H1 (cell line): ENCODE measurements at regions not wholly inside any gene's neighbourhood (a gene's known extent, or its start where the extent isn't known, plus 50 kb on each side); places are given as distances from the start of the nearest gene placed in this dataset.
A peak's percentile ranks its signal among the peaks of the same experiment; 100 is the strongest.

Source experiments
- CTCF ChIA-PET: fragments of 300-600 bp; sonication (Branson Sonifier 250); formaldehyde crosslinking; loops from one replicate; lab custom pipeline; 2021; ENCODE audit not compliant: partially characterized antibody; lab: Charles Lee
- POLR2A ChIA-PET: fragments of 300-600 bp; sonication (Branson Sonifier 250); formaldehyde crosslinking; loops from one replicate; lab custom pipeline; 2021; ENCODE audit warnings: inconsistent platforms; ENCODE audit not compliant: partially characterized antibody; lab: Charles Lee
- DNase-seq, 2 experiments: peaks; one replicate each; pipeline versions ENCODE4 v3.0.0 to v3.0.0-alpha.2; 2010 to 2022; ENCODE audit warnings: low spot score in 2 of 2, low read depth in 1 of 2, mixed read lengths in 1 of 2
- FAIRE-seq: peaks from 2 replicates; lab custom pipeline; 2011; peaks lifted over from hg19 to GRCh38; lab: Jason Lieb, UNC
- H2AFZ ChIP-seq: 2 replicates; pipeline ENCODE4 v1.8.1; 2012; ENCODE audit warnings: low read length, inconsistent platforms
- H2AK5ac ChIP-seq: 2 replicates; pipeline ENCODE4 v1.6.1; 2013; ENCODE audit warnings: low read depth, low read length
- H2BK120ac ChIP-seq: replicated peaks from 2 replicates; pipeline ENCODE3; 2013; ENCODE audit warnings: low read depth, low read length, inconsistent platforms
- H2BK12ac ChIP-seq: 2 replicates; pipeline ENCODE4 v1.6.1; 2013; ENCODE audit warnings: low read depth, low read length
- H2BK15ac ChIP-seq: 2 replicates; pipeline ENCODE4 v1.6.1; 2013; ENCODE audit warnings: low read length
- H2BK20ac ChIP-seq: 2 replicates; pipeline ENCODE4 v1.6.1; 2013; ENCODE audit warnings: low read length
- H2BK5ac ChIP-seq: 2 replicates; pipeline ENCODE4 v1.6.1; 2013; ENCODE audit warnings: low read depth, low read length
- H3K14ac ChIP-seq: 2 replicates; pipeline ENCODE4 v1.6.1; 2013; ENCODE audit warnings: inconsistent platforms; ENCODE audit not compliant: insufficient read length
- H3K18ac ChIP-seq: 2 replicates; pipeline ENCODE4 v1.6.1; 2013; ENCODE audit warnings: low read length; ENCODE audit errors: extremely low read depth
- H3K23ac ChIP-seq: 2 replicates; pipeline ENCODE4 v1.6.1; 2013; ENCODE audit warnings: inconsistent platforms; ENCODE audit not compliant: insufficient read length
- H3K23me2 ChIP-seq: 2 replicates; pipeline ENCODE4 v1.6.1; 2013; ENCODE audit warnings: low read depth, low read length
- H3K27ac ChIP-seq: 2 replicates; pipeline ENCODE4 v1.6.1; 2011; ENCODE audit warnings: low read depth, low read length, inconsistent platforms
- H3K27me3 ChIP-seq, 4 experiments: replicated peaks in 1 of 4; 1 replicate in 1 of 4; 2 replicates in 3 of 4; pipeline versions ENCODE4 v1.6.1 to v1.8.1; 2011 to 2013; ENCODE audit warnings: low read length in 3 of 4, mild to moderate bottlenecking in 3 of 4, inconsistent platforms in 2 of 4, mixed read lengths in 2 of 4, moderate library complexity in 1 of 4; ENCODE audit not compliant: control insufficient read depth in 3 of 4, insufficient read depth in 3 of 4; ENCODE audit errors: extremely low read depth in 1 of 4
- H3K36me3 ChIP-seq, 4 experiments: 2 replicates each; pipeline versions ENCODE4 v1.6.1 to v1.8.1; 2011 to 2013; ENCODE audit warnings: mild to moderate bottlenecking in 4 of 4, low read length in 3 of 4, moderate library complexity in 2 of 4, control low read depth in 1 of 4, inconsistent platforms in 1 of 4; ENCODE audit not compliant: insufficient read depth in 4 of 4, control insufficient read depth in 2 of 4
- H3K4ac ChIP-seq: replicated peaks from 2 replicates; pipeline ENCODE3; 2013; ENCODE audit warnings: low read length, low read depth, mixed read lengths, inconsistent platforms; ENCODE audit not compliant: insufficient read length
- H3K4me1 ChIP-seq, 4 experiments: replicated peaks in 1 of 4; 1 replicate in 1 of 4; 2 replicates in 3 of 4; pipeline versions ENCODE4 v1.6.1 to v1.8.1; 2011 to 2013; ENCODE audit warnings: low read length in 3 of 4, inconsistent platforms in 2 of 4, mixed read lengths in 1 of 4; ENCODE audit not compliant: insufficient read depth in 4 of 4, control insufficient read depth in 3 of 4
- H3K4me2 ChIP-seq, 2 experiments: 2 replicates each; pipeline versions ENCODE4 v1.6.1 to v1.8.1; 2011 to 2013; ENCODE audit warnings: low read depth in 2 of 2, low read length in 2 of 2, control low read depth in 1 of 2, inconsistent platforms in 1 of 2, mild to moderate bottlenecking in 1 of 2; ENCODE audit not compliant: insufficient read depth in 1 of 2
- H3K4me3 ChIP-seq, 4 experiments: fragments of 200-600, 300-600 bp in 1 of 4; sonication (generic), shearing (Covaris generic), sonication (Bioruptor Twin) in 1 of 4; 2 replicates each; pipeline versions ENCODE4 v1.5.1 to v1.8.1; 2011 to 2016; ENCODE audit warnings: low read length in 4 of 4, low read depth in 3 of 4, control low read depth in 2 of 4, inconsistent platforms in 2 of 4, mild to moderate bottlenecking in 2 of 4, mixed read lengths in 1 of 4, moderate library complexity in 1 of 4; ENCODE audit not compliant: insufficient read depth in 2 of 4; ENCODE audit errors: extremely low read depth in 1 of 4
- H3K56ac ChIP-seq: replicated peaks from 2 replicates; pipeline ENCODE3; 2013; ENCODE audit warnings: low read depth, mild to moderate bottlenecking, mixed read lengths, low read length, inconsistent platforms; ENCODE audit not compliant: insufficient read length
- H3K79me1 ChIP-seq: 2 replicates; pipeline ENCODE4 v1.6.1; 2013; ENCODE audit warnings: low read depth, low read length, control low read depth
- H3K79me2 ChIP-seq, 2 experiments: 2 replicates each; pipeline versions ENCODE4 v1.6.1 to v1.8.1; 2012 to 2013; ENCODE audit warnings: low read length in 2 of 2, mild to moderate bottlenecking in 2 of 2, inconsistent platforms in 1 of 2; ENCODE audit not compliant: insufficient read depth in 2 of 2, control insufficient read depth in 1 of 2
- H3K9ac ChIP-seq, 4 experiments: replicated peaks in 1 of 4; 1 replicate in 1 of 4; 2 replicates in 3 of 4; pipeline versions ENCODE4 v1.6.1 to v1.8.1; 2011 to 2013; ENCODE audit warnings: low read depth in 3 of 4, low read length in 3 of 4, control low read depth in 2 of 4, mild to moderate bottlenecking in 2 of 4, moderate library complexity in 2 of 4, inconsistent platforms in 1 of 4; ENCODE audit errors: extremely low read depth in 1 of 4
- H3K9me3 ChIP-seq, 2 experiments: 2 replicates each; pipeline versions ENCODE4 v1.6.1 to v1.8.1; 2012 to 2013; ENCODE audit warnings: mild to moderate bottlenecking in 2 of 2, moderate library complexity in 2 of 2, control low read depth in 1 of 2, inconsistent platforms in 1 of 2, low read depth in 1 of 2, low read length in 1 of 2, mixed read lengths in 1 of 2; ENCODE audit not compliant: insufficient read depth in 2 of 2
- H4K20me1 ChIP-seq, 2 experiments: replicated peaks in 1 of 2; 2 replicates each; pipeline versions ENCODE3 to v1.8.1; 2011 to 2013; ENCODE audit warnings: inconsistent platforms in 2 of 2, low read length in 2 of 2, mild to moderate bottlenecking in 1 of 2; ENCODE audit not compliant: insufficient read depth in 2 of 2, control insufficient read depth in 1 of 2
- H4K5ac ChIP-seq: 2 replicates; pipeline ENCODE4 v1.6.1; 2013; ENCODE audit warnings: low read length, low read depth, mixed read lengths, inconsistent platforms; ENCODE audit not compliant: insufficient read length
- H4K8ac ChIP-seq: 2 replicates; pipeline ENCODE4 v1.8.0; 2013; ENCODE audit warnings: mild to moderate bottlenecking, moderate library complexity, low read length, inconsistent platforms; ENCODE audit not compliant: insufficient read depth; ENCODE audit errors: extremely low read depth
- H4K91ac ChIP-seq: replicated peaks from 2 replicates; pipeline ENCODE3; 2013; ENCODE audit warnings: low read length, mixed read lengths, inconsistent platforms; ENCODE audit not compliant: insufficient read length
- ATF3 ChIP-seq: IDR thresholded peaks from 2 replicates; pipeline ENCODE4 v1.6.1; 2011; ENCODE audit warnings: low read depth, mild to moderate bottlenecking, low read length; ENCODE audit not compliant: insufficient read depth
- CHD1 ChIP-seq: IDR thresholded peaks from 2 replicates; pipeline ENCODE4 v1.6.1; 2012; ENCODE audit warnings: low read depth, low read length, improper control_type of control experiment
- EGR1 ChIP-seq: IDR thresholded peaks from 2 replicates; pipeline ENCODE4 v1.6.1; 2011; ENCODE audit warnings: low read depth, low read length, borderline replicate concordance
- MAFK ChIP-seq: IDR thresholded peaks from 2 replicates; pipeline ENCODE4 v1.6.1; 2012; ENCODE audit warnings: low read depth, mild to moderate bottlenecking, improper control_type of control experiment, low read length
- NANOG ChIP-seq: IDR thresholded peaks from 2 replicates; pipeline ENCODE4 v1.6.1; 2011; ENCODE audit warnings: low read length, low read depth, mild to moderate bottlenecking, inconsistent platforms; ENCODE audit not compliant: insufficient read depth, poor library complexity, severe bottlenecking
- RFX5 ChIP-seq: IDR thresholded peaks from 2 replicates; pipeline ENCODE4 v1.6.1; 2011; ENCODE audit warnings: low read depth, low read length, improper control_type of control experiment, borderline replicate concordance
- SIRT6 ChIP-seq: IDR thresholded peaks from one replicate; pipeline ENCODE4 v1.7.1; 2012; ENCODE audit warnings: low read length, inconsistent platforms
- SIX5 ChIP-seq: IDR thresholded peaks from 2 replicates; pipeline ENCODE4 v1.6.1; 2011; ENCODE audit warnings: mild to moderate bottlenecking, low read depth, low read length
- SP1 ChIP-seq: IDR thresholded peaks from 2 replicates; pipeline ENCODE4 v1.6.1; 2011; ENCODE audit warnings: low read depth, low read length
- SRF ChIP-seq: IDR thresholded peaks from 2 replicates; pipeline ENCODE4 v1.6.1; 2011; ENCODE audit warnings: mild to moderate bottlenecking, low read depth, low read length, moderate library complexity
- SUZ12 ChIP-seq: fragments of 200-600 bp; sonication (generic); IDR thresholded peaks from 2 replicates; pipeline ENCODE4 v1.6.1; 2012; ENCODE audit warnings: mild to moderate bottlenecking, inconsistent platforms, low read length, moderate library complexity, mixed read lengths
- WGBS, 2 experiments: shearing (Covaris generic) in 1 of 2; methylation state at CpG; one replicate each; pipeline versions ENCODE4 v1.1.6 to v1.1.7; 2013 to 2015; ENCODE audit warnings: low lambda C conversion rate in 2 of 2, mixed read lengths in 2 of 2, inconsistent platforms in 1 of 2, low coverage in 1 of 2, missing lambda C conversion rate in 1 of 2; ENCODE audit not compliant: insufficient replicate concordance in 2 of 2, insufficient coverage in 1 of 2, insufficient read length in 1 of 2; ENCODE audit errors: extremely low coverage in 1 of 2, missing lambda C conversion rate in 1 of 2; 5-methylcytosine and 5-hydroxymethylcytosine counted together

GRCh38 chr2:176961775-176962619 lies 250.6 kb upstream of the HNRNPA3 start:
- Histone ChIP-seq H3K27me3 (no peaks in the 10 kb centered on the region), H2BK120ac (no peak overlapping the region), H3K79me1 (no peaks in the 10 kb centered on the region), H3K4me2 (no peak overlapping the region), H3K56ac (no peak overlapping the region), H2AK5ac (no peak overlapping the region), H2BK5ac (no peak overlapping the region), H2AFZ (0 out of 2 replicates have a peak overlapping the region, but pooled peaks have one; percentile 28), H4K5ac (no peak overlapping the region), H2BK12ac (no peak overlapping the region), H3K9ac (no peak overlapping the region), H3K27ac (no peak overlapping the region), H4K91ac (no peak overlapping the region), H3K23me2 (no peaks in the 10 kb centered on the region), H3K4me3 (no peak overlapping the region), H3K36me3 (no peaks in the 10 kb centered on the region), H3K23ac (no peak overlapping the region), H3K79me2 (no peaks in the 10 kb centered on the region), H3K4me1 (peaks cover 0 to 6% (median 0%) of the 10 kb centered on the region in 4 experiments; a peak in 1 of 7 replicates), H3K18ac (no peak overlapping the region), H4K20me1 (no peaks in the 10 kb centered on the region), H4K8ac (no peak overlapping the region), H3K4ac (no peak overlapping the region), H3K14ac (no peak overlapping the region), H2BK20ac (no peak overlapping the region), H2BK15ac (no peak overlapping the region), H3K9me3 (no peaks in the 10 kb centered on the region)
- ChIA-PET CTCF (interaction anchor here (1.4 to 1.6 kb wide), 2 partner anchors 39 to 145 kb away, joined by 3 read pairs; no protein-coding TSS in a partner anchor), POLR2A (no interaction called here)
- DNase-seq (no peak), FAIRE-seq (no peak)
- TF ChIP-seq SIX5 (no peak), SP1 (no peak), MAFK (no peak), ATF3 (no peak), CHD1 (no peak), EGR1 (no peak), RFX5 (no peak), SUZ12 (no peak), SIRT6 (no peak), NANOG (no peak), SRF (no peak)
- WGBS, 2 experiments, result 85% methylated on average over 11 of the region's 11 CpGs; no CpG with 5 or more reads in 1 of the 2 experiments
